ENCODE measurements at regions not wholly inside any gene's neighbourhood (a gene's known extent, or its start where the extent isn't known, plus 50 kb on each side); places are given as distances from the start of the nearest gene placed in this dataset.
"Not testable (repeated sequence)": the region's sequence is repeated elsewhere in the genome, so short reads cannot be mapped to it uniquely, and the experiment has no call there.

DNA sequence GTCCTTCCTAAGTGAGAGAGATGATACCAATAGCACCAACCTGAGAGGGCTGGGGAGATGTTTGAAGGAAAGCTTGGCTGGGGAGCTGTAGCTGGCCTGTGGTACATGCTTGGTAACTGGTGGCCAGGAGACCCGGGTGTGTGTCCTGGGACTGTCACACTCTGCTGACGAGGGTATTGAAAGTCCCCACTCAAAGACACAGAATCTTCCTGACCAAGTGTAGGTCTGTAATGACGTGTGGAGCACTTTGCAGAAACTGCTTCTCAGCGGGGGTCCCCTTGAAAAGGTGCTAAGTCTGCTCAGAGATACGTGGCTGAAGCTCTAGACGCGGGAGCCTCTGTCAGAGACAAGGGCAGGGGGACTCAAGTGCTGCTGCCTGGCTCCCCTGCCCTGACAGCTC, 230.4 kb upstream of the PLGLB2 start:
- TF ChIP-seq, protein P1, sequence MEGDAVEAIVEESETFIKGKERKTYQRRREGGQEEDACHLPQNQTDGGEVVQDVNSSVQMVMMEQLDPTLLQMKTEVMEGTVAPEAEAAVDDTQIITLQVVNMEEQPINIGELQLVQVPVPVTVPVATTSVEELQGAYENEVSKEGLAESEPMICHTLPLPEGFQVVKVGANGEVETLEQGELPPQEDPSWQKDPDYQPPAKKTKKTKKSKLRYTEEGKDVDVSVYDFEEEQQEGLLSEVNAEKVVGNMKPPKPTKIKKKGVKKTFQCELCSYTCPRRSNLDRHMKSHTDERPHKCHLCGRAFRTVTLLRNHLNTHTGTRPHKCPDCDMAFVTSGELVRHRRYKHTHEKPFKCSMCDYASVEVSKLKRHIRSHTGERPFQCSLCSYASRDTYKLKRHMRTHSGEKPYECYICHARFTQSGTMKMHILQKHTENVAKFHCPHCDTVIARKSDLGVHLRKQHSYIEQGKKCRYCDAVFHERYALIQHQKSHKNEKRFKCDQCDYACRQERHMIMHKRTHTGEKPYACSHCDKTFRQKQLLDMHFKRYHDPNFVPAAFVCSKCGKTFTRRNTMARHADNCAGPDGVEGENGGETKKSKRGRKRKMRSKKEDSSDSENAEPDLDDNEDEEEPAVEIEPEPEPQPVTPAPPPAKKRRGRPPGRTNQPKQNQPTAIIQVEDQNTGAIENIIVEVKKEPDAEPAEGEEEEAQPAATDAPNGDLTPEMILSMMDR (IDR thresholded peaks at IDR 0.05; ENCODE audit: low read length), result not testable (repeated sequence)
- TF ChIP-seq EZH2 (IDR thresholded peaks at IDR 0.05; ENCODE audit: borderline replicate concordance, low read length), result not testable (repeated sequence)
